PC-9 (cell line): ENCODE measurements at regions not wholly inside any gene's neighbourhood (a gene's known extent, or its start where the extent isn't known, plus 50 kb on each side); places are given as distances from the start of the nearest gene placed in this dataset.

Experiments
- BruUV-seq: library from RNA; stranded (reverse); fragments of 400-500 nt; replicated peaks from 2 replicates; lab custom pipeline; 2021; lab: Mats Ljungman, UMichigan
- CTCF ChIA-PET: fragments of 300-600 bp; sonication (Branson Sonifier 250); formaldehyde crosslinking; loops from one replicate; lab custom pipeline; 2022; ENCODE audit warnings: antibody characterized with exemption; lab: Charles Lee
- POLR2A ChIA-PET: fragments of 300-600 bp; sonication (Branson Sonifier 250); formaldehyde crosslinking; loops from one replicate; lab custom pipeline; 2022; ENCODE audit warnings: antibody characterized with exemption; ENCODE audit not compliant: unreplicated experiment; lab: Charles Lee
- DNase-seq, 2 experiments: peaks; one replicate each; pipeline versions ENCODE4 v3.0.0 to v3.0.0-alpha.2; 2015 to 2022; ENCODE audit warnings: mixed read lengths in 1 of 2
- H2AFZ ChIP-seq: fragments of 200-600 bp; sonication (generic); 2 replicates; pipeline ENCODE4 v1.8.1; 2017; ENCODE audit warnings: antibody characterized with exemption
- H3F3A ChIP-seq: fragments of 200-600 bp; sonication (generic); 2 replicates; pipeline ENCODE4 v1.8.1; 2017; ENCODE audit warnings: antibody characterized with exemption, mild to moderate bottlenecking, low read depth; ENCODE audit not compliant: insufficient read depth
- H3K27ac ChIP-seq: fragments of 200-600 bp; sonication (generic); 2 replicates; pipeline ENCODE4 v1.6.1; 2016; ENCODE audit warnings: mixed run types
- H3K27me3 ChIP-seq: fragments of 200-600 bp; sonication (generic); 2 replicates; pipeline ENCODE4 v1.6.1; 2016; ENCODE audit warnings: low read depth, mixed run types; ENCODE audit not compliant: insufficient read depth
- H3K36me3 ChIP-seq: fragments of 200-600 bp; sonication (generic); 2 replicates; pipeline ENCODE4 v1.6.1; 2016; ENCODE audit warnings: low read depth, mixed run types
- H3K4me1 ChIP-seq: fragments of 200-600 bp; sonication (generic); replicated peaks from 2 replicates; pipeline ENCODE4 v1.6.1; 2016; ENCODE audit warnings: mixed run types; ENCODE audit not compliant: insufficient read depth
- H3K4me2 ChIP-seq: fragments of 200-600 bp; sonication (generic); 2 replicates; pipeline ENCODE4 v1.6.1; 2017; ENCODE audit warnings: mixed run types
- H3K4me3 ChIP-seq: fragments of 200-600 bp; sonication (generic); 2 replicates; pipeline ENCODE4 v1.6.1; 2016; ENCODE audit warnings: mixed run types
- H3K79me2 ChIP-seq: fragments of 200-600 bp; sonication (generic); 2 replicates; pipeline ENCODE4 v1.6.1; 2017; ENCODE audit warnings: low read depth, mixed run types
- H3K9me2 ChIP-seq: fragments of 200-600 bp; sonication (generic); 2 replicates; pipeline ENCODE4 v1.8.1; 2017; ENCODE audit warnings: mild to moderate bottlenecking; ENCODE audit not compliant: insufficient read depth
- H3K9me3 ChIP-seq: fragments of 200-600 bp; sonication (generic); 2 replicates; pipeline ENCODE4 v1.8.1; 2016; ENCODE audit warnings: low read depth; ENCODE audit not compliant: insufficient read depth
- H4K20me1 ChIP-seq: fragments of 200-600 bp; sonication (generic); 2 replicates; pipeline ENCODE4 v1.8.1; 2017; ENCODE audit not compliant: insufficient read depth
- CTCF ChIP-seq: fragments of 200-600 bp; sonication (generic); conservative IDR thresholded peaks from 2 replicates; pipeline ENCODE4 v1.6.1; 2017; ENCODE audit warnings: mixed run types, antibody characterized with exemption, mild to moderate bottlenecking, moderate library complexity
- EZH2 ChIP-seq: fragments of 200-600 bp; sonication (generic); IDR thresholded peaks from 2 replicates; pipeline ENCODE4 v1.8.0; 2017; ENCODE audit warnings: antibody characterized with exemption, low read depth
- intact Hi-C: fragments of 100-400 bp; cut with micrococcal nuclease; formaldehyde crosslinking; loops from one replicate; pipeline ENCODE4 v1.10.0; 2022; ENCODE audit not compliant: unreplicated experiment

- POLR2A ChIA-PET, result no interaction called here
- BruUV-seq, result no TSS peak
Observed at GRCh38 chr7:67359900-67360299, 363.3 kb downstream of the TYW1 start.

GRCh38 chr7:67361150-67361549 lies 364.5 kb downstream of the TYW1 start:
- no peaks in the 10 kb centered on the region for H3K79me2 ChIP-seq
- H3K4me1 ChIP-seq, result peaks cover 10% of the 10 kb centered on the region; the same call in 1 of the 2 replicates
- intact Hi-C loops, result no loop called here
- TF ChIP-seq CTCF (no peak), EZH2 (no peak)
- no peak overlapping the region for H3K4me3 ChIP-seq
- CTCF ChIA-PET, result no interaction called here
- H3K27me3 ChIP-seq, result no peaks in the 10 kb centered on the region
- DNase-seq, result no peak
- H3K36me3 ChIP-seq, result no peaks in the 10 kb centered on the region
- H3K4me2 ChIP-seq, result no peak overlapping the region
- H3F3A ChIP-seq, result no peaks in the 10 kb centered on the region
- BruUV-seq, result no TSS peak
- no peak overlapping the region for H2AFZ ChIP-seq
- no peaks in the 10 kb centered on the region for H3K9me2 ChIP-seq
- H3K27ac ChIP-seq, result no peak overlapping the region
- no peaks in the 10 kb centered on the region for H4K20me1 ChIP-seq
- H3K9me3 ChIP-seq, result peaks cover 4% of the 10 kb centered on the region; the same call in 1 of the 2 replicates
- POLR2A ChIA-PET, result no interaction called here

More at GRCh38 chr7:67359900-67360299, 363.3 kb downstream of the TYW1 start:
- H3F3A ChIP-seq, result no peaks in the 10 kb centered on the region
- intact Hi-C loops, result no loop called here
- no peak overlapping the region for H3K27ac ChIP-seq
- H3K4me1 ChIP-seq, result peaks cover 10% of the 10 kb centered on the region; the same call in 1 of the 2 replicates
- TF ChIP-seq CTCF (no peak), EZH2 (no peak)
- H3K9me2 ChIP-seq, result no peaks in the 10 kb centered on the region
- no peaks in the 10 kb centered on the region for H3K79me2 ChIP-seq
- no peaks in the 10 kb centered on the region for H4K20me1 ChIP-seq
- no peak for DNase-seq
- H3K36me3 ChIP-seq, result no peaks in the 10 kb centered on the region
- peaks cover 4% of the 10 kb centered on the region; the same call in 1 of the 2 replicates for H3K9me3 ChIP-seq
- no peak overlapping the region for H3K4me3 ChIP-seq
- no peak overlapping the region for H2AFZ ChIP-seq
- H3K4me2 ChIP-seq, result 0 out of 2 replicates have a peak overlapping the region, but pooled peaks have one; percentile 18
- no peaks in the 10 kb centered on the region for H3K27me3 ChIP-seq
- CTCF ChIA-PET, result no interaction called here

- no TSS peak for BruUV-seq
- Histone ChIP-seq H3K9me2 (no peaks in the 10 kb centered on the region), H3K4me2 (no peak overlapping the region), H3K79me2 (no peaks in the 10 kb centered on the region), H3K36me3 (no peaks in the 10 kb centered on the region), H4K20me1 (no peaks in the 10 kb centered on the region), H2AFZ (no peak overlapping the region), H3K9me3 (no peaks in the 10 kb centered on the region), H3F3A (no peaks in the 10 kb centered on the region), H3K27ac (no peak overlapping the region), H3K27me3 (peaks cover 9% of the 10 kb centered on the region; the same call in 1 of the 2 replicates), H3K4me1 (peaks cover 9% of the 10 kb centered on the region; the same call in 1 of the 2 replicates), H3K4me3 (no peak overlapping the region)
- intact Hi-C loops, result no loop called here
- POLR2A ChIA-PET, result no interaction called here
- no peak for DNase-seq
- CTCF ChIA-PET, result no interaction called here
- no peak for TF ChIP-seq CTCF
- no peak for TF ChIP-seq EZH2
Observed at GRCh38 chr7:67364441-67365017, 367.9 kb downstream of the TYW1 start.
